ENCODE measurements at regions not wholly inside any gene's neighbourhood (a gene's known extent, or its start where the extent isn't known, plus 50 kb on each side); places are given as distances from the start of the nearest gene placed in this dataset.
"Not testable (repeated sequence)": the region's sequence is repeated elsewhere in the genome, so short reads cannot be mapped to it uniquely, and the experiment has no call there.

GRCh38 chr21:17197996-17198395 is 314.8 kb upstream of the CXADR start:
- DNase-seq = no peak
- intact Hi-C loops (cut with DNase I) = no loop called here
- Histone ChIP-seq H3K27me3 (no peaks in the 10 kb centered on the region), H3K4me3 (replicated peaks in 1 of 3) (no peak overlapping the region), H3K9me3 (no peaks in the 10 kb centered on the region), H3K27ac (no peak overlapping the region), H3K36me3 (no peaks in the 10 kb centered on the region), H3K4me1 (no peaks in the 10 kb centered on the region)
- TF ChIP-seq, protein P1, sequence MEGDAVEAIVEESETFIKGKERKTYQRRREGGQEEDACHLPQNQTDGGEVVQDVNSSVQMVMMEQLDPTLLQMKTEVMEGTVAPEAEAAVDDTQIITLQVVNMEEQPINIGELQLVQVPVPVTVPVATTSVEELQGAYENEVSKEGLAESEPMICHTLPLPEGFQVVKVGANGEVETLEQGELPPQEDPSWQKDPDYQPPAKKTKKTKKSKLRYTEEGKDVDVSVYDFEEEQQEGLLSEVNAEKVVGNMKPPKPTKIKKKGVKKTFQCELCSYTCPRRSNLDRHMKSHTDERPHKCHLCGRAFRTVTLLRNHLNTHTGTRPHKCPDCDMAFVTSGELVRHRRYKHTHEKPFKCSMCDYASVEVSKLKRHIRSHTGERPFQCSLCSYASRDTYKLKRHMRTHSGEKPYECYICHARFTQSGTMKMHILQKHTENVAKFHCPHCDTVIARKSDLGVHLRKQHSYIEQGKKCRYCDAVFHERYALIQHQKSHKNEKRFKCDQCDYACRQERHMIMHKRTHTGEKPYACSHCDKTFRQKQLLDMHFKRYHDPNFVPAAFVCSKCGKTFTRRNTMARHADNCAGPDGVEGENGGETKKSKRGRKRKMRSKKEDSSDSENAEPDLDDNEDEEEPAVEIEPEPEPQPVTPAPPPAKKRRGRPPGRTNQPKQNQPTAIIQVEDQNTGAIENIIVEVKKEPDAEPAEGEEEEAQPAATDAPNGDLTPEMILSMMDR (IDR thresholded peaks at IDR 0.05) = no peak
- no peak for TF ChIP-seq POLR2A (IDR thresholded peaks at IDR 0.05)
- 58 to 76% methylated on average over 1 of the region's 1 CpG for WGBS, 2 donors

DNA sequence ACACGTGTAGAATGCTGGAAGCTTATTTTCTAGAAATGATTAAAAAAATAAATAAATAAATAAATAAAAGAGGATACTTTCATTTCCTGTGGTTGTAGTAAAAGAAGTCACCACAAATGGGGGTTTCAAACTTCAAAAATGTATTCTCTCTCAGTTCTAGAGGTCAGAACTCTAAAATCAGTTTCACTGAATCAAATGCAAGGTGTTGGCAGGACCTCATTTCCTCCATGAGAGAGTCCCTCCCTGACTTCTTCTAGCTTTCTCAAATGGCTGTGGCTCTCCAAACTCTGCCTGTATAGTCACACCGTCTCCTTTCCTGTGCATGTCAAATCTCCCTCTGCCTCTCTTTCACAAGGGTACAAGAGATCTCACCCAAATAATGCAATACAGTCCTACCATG is 312.6 kb upstream of the CXADR start:
- no peak for TF ChIP-seq POLR2A (IDR thresholded peaks at IDR 0.05)
- no peaks in the 10 kb centered on the region for H3K9me3 ChIP-seq
- intact Hi-C loops (cut with DNase I) = no loop called here
- 88 to 89% methylated on average over 2 of the region's 2 CpGs for WGBS, 2 donors
- H3K4me1 ChIP-seq = no peaks in the 10 kb centered on the region
- H3K27me3 ChIP-seq = no peaks in the 10 kb centered on the region
- H3K27ac ChIP-seq = no peak overlapping the region
- no peak for DNase-seq
- H3K36me3 ChIP-seq = no peaks in the 10 kb centered on the region
- no peak overlapping the region for H3K4me3 ChIP-seq (replicated peaks in 1 of 3)

DNA sequence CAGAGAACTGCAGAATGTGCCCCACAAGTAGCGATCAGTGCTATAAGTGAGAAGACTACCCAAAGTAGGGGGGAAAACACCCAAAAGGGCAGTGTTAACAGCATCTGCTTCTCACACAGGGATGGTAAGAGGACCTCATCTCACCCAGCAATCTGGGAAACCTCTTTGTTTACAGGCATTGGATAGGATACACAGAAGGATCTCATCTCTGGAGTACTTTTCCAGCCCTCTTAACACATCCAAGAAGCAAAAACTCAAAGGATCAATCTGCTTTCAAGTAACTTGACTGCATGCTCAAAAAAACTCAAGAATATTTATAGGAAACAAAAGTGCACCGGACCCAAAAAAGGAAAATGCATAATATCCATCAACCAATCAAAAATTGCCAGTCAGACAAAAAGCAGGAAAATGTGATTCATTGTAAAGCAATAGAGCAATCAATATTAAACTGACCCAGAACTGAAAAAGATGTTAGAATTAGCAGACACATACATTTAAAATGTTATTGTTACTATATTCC is 311.0 kb upstream of the CXADR start:
- Histone ChIP-seq H3K4me1 (no peaks in the 10 kb centered on the region), H3K27ac (no peak overlapping the region), H3K4me3 (replicated peaks in 1 of 3) (no peak overlapping the region), H3K36me3 (no peaks in the 10 kb centered on the region), H3K9me3 (no peaks in the 10 kb centered on the region), H3K27me3 (no peaks in the 10 kb centered on the region)
- no peak for DNase-seq
- 83 to 85% methylated on average over 2 of the region's 2 CpGs for WGBS, 2 donors
- intact Hi-C loops (cut with DNase I) = no loop called here
- TF ChIP-seq POLR2A (IDR thresholded peaks at IDR 0.05) = no peak
- TF ChIP-seq, protein P1 (IDR thresholded peaks at IDR 0.05) = no peak

- DNase-seq = no peak
- Histone ChIP-seq H3K36me3 (no peaks in the 10 kb centered on the region), H3K4me3 (replicated peaks in 1 of 3) (no peak overlapping the region), H3K9me3 (no peaks in the 10 kb centered on the region), H3K27me3 (no peaks in the 10 kb centered on the region), H3K27ac (no peak overlapping the region), H3K4me1 (no peaks in the 10 kb centered on the region)
- 84 to 86% methylated on average over 3 of the region's 3 CpGs for WGBS, 2 donors
- intact Hi-C loops (cut with DNase I) = no loop called here
- no peak for TF ChIP-seq POLR2A (IDR thresholded peaks at IDR 0.05)
- TF ChIP-seq, protein P1 (IDR thresholded peaks at IDR 0.05) = no peak
Observed at GRCh38 chr21:17214801-17215200, 298.0 kb upstream of the CXADR start.

- H3K9me3 ChIP-seq; H3K4me3 ChIP-seq (replicated peaks in 1 of 3); H3K36me3 ChIP-seq; DNase-seq; H3K4me1 ChIP-seq; H3K27ac ChIP-seq; intact Hi-C loops (cut with DNase I); H3K27me3 ChIP-seq: not testable (repeated sequence)
- WGBS, 2 donors = 87 to 88% methylated on average over 1 of the region's 1 CpG
Observed at GRCh38 chr21:17219050-17219449, 293.8 kb upstream of the CXADR start.

DNA sequence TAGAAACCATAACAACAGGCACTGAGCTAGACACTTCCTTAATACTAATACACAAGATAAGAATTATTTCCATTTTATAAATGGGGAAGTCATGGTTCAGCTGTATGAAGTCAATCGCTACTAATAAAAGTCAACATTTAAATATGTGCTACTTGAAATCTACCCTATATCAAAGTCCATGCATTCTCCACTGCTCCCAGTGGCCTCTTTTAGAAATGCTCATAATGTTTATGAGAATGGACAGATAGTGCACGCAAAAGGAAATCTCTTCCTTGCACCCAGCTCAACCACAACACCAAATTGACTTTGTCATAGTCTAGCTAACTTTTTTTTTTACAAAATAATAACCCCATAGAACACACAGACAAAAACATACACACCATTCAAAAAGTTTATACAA is 281.7 kb upstream of the CXADR start:
- H3K4me3 ChIP-seq (replicated peaks in 1 of 3) = no peak overlapping the region
- no peak for DNase-seq
- TF ChIP-seq, protein P1 (IDR thresholded peaks at IDR 0.05) = no peak
- TF ChIP-seq POLR2A (IDR thresholded peaks at IDR 0.05) = no peak
- no peaks in the 10 kb centered on the region for H3K36me3 ChIP-seq
- H3K27ac ChIP-seq = no peak overlapping the region
- no peaks in the 10 kb centered on the region for H3K27me3 ChIP-seq
- H3K9me3 ChIP-seq = no peaks in the 10 kb centered on the region
- intact Hi-C loops (cut with DNase I) = no loop called here
- WGBS, 2 donors = 87 to 95% methylated on average over 2 of the region's 2 CpGs
- H3K4me1 ChIP-seq = no peaks in the 10 kb centered on the region
